COLO668 (cell line): ENCODE measurements at regions not wholly inside any gene's neighbourhood (a gene's known extent, or its start where the extent isn't known, plus 50 kb on each side); places are given as distances from the start of the nearest gene placed in this dataset.

Source experiments
- DNase-seq: peaks from one replicate; lab custom pipeline; 2025; ENCODE audit not compliant: unreplicated experiment; lab: John Stamatoyannopoulos, UW

DNA sequence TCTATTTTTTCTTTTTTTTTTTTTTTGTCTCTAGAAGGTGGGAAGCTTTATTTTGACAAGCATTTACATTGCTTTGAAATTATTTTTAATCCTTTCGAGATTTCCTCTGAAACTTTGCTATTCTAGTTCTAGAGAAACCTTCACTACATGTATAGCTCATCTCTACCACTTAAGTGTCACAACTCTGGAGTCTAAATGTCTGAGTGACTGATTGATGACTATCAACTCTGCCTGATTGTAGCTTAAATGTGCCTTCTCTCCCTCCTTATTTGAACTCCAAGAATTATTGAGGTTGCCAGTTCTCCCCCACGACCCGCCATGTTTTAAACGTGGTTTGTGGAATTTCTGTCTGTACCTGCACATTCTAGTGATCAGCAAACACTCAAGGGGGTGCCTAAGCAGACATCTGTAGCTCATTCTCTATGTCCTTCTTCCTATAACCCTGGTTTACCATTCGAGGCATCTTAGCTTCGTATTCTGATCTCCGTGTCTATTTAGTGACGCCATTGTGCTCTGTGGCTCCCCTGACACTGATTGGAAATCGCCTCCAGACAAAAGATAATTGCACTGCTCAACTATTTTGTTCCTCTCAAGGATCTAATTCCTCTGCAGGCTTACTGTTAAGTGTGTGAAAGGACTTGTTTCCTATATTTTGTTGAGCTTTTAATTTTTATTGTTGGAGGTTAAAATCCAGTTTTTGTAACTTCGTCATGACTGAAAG lies 1570.6 kb downstream of the BRINP3 start:
- no peak for DNase-seq

- no peak for DNase-seq
These were observed 1547.3 kb downstream of the BRINP3 start for GRCh38 chr1:188930382-188930781.

GRCh38 chr1:188931506-188931905 lies 1546.2 kb downstream of the BRINP3 start:
- DNase-seq = no peak

- no peak for DNase-seq
These were observed 1539.6 kb downstream of the BRINP3 start for GRCh38 chr1:188937965-188938551.

GRCh38 chr1:188941986-188942385 lies 1535.7 kb downstream of the BRINP3 start:
- no peak for DNase-seq

DNA sequence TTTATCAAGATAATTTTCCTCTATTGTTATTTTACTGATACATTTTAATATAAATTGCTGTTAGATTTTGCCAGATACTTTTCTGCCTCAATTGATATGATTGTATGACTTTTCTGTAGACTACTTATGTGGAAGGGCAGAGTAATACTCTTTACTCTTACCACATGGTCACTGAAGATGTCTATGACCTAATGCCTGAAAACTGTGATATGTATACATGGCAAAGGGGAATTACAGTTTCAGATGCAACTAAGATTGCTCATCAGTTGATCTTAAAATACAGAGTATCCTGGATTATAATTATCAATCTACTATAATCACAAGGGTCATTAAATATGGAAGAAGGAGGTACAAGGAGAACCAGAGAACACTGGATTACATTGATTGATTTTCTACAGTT lies 1528.0 kb downstream of the BRINP3 start:
- no peak for DNase-seq

DNA sequence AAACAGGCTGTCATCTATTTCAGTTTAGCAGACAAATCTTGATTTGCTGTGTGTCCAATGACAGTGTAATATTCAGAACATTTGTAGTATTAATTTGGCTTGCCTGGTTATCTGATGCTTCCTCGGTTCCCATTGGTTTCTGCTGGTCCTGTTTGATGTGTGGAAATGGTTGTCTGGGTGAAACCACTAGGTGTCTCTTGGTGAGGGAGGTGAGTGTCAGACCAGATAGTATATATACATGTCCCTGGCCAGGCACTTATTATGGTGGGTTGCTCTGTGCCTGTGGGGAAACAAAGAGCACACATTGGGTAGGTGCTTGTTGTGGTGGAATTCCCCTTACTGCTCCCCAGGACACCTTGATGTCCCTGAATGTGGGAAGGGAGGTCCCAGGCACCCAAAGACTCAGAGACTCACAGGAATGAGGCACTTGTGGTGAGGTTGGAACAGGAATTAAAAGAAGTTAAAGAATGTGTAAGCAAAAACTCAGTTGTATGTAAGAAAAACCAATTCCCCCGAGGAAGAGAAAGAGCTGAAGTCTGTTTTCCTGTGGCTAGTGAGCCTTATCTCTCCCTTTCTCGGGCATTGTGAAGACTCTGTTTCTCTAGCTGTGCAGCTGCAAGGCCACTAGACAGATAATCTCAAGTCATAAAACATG lies 1519.1 kb downstream of the BRINP3 start:
- DNase-seq = no peak

DNA sequence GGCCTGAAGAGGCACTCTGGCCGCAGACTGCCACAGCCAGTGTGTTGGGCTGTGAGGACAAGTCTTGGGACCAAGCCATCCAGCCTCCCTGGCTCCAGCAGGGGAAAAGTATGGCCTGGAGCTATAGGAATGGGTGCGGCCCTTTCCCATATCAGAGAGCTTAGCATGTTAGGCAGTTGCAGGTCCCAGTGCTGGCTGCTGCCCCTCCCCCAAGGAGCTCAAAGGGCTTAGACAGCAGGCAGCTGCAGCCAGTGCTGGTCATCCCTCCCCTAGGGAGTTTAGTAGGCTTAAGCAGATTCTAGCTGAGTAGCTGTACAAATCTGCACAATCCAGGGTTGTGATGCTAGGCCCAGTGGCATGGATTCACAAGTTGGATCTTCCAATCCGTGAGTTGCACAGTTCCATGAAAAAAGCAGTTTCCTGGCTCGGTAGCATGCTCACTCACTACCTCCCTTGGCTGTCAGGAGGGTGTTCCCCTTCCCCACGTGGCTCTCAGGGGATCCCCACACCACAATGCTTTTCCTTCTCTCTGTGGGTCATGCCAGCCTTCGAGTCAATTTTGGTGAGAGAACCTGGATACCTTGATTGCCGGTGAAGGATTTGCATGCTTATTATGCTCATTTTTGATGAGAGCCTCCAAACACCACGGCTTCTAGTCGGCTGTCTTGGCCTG lies 1490.8 kb downstream of the BRINP3 start:
- DNase-seq = no peak

DNA sequence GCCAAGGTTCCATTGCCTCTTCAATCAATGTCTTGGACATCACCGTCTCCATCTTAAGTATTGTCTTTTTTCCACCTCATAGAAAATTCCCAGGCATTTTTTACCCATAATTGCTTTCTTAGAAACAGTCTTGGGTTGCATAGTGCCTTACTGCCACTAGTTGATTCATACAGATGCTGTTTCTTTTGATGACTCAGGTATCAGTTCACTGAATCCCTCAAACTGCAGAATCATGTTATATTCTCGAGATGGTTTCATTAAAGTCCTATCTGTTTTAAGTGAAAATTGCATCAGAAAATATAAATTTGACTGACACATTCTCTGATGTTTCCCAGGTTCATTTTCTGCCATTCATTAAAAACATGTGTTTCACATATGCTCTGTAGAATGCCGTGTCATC lies 1489.1 kb downstream of the BRINP3 start:
- no peak for DNase-seq

DNA sequence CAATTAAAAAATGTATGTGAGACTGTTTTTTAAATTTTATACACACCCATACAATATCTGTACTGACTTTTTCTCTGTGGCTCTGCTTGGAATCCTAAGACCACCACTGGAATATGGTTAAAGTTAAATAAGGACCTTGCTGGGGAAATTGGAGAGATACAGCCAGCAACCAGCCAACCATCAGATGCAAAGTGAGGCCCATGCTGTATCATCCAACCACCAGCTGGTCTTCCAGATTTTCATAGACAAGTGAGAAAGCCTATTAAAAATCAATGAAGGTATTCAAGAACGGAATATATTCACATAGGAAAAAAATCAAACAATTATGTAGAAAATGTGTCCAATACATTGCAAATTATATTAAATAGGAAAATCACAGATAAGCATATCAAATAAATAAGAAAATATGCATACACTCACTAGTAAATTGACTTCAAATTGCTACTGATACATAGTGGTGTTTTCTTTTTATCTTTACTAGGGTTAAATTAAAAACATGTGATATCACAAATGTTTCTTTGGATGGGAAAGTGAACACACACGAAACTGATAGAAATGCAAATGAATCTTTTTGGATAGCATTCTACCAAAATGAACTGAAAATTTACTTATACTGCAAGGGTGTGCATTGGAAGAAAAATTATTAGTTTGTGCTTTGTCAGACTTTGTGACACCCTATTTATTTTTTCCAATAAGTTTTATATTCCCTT lies 1486.3 kb downstream of the BRINP3 start:
- DNase-seq = no peak

DNA sequence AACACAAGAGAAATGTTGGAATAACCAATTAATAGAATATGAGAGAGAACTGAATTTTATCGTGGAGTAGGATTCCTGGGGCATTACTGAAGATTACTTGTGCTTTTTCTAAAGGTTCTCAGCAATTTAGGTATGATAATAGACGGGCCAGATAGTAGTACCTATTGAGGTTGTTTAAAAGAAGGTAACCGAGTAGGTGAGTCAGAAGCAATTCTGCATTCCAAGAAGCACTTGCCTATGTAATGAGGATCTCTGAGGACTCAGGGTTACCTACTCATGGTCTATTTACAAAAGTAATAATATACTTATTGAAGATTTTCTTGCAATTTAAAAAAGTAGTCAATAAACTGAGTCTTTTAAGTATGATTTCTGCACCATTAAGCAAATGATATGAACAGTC lies 1469.8 kb downstream of the BRINP3 start:
- DNase-seq = no peak

- no peak for DNase-seq
These were observed 1456.1 kb downstream of the BRINP3 start for GRCh38 chr1:189021577-189021976.

GRCh38 chr1:189022015-189022414 lies 1455.6 kb downstream of the BRINP3 start:
- no peak for DNase-seq

DNA sequence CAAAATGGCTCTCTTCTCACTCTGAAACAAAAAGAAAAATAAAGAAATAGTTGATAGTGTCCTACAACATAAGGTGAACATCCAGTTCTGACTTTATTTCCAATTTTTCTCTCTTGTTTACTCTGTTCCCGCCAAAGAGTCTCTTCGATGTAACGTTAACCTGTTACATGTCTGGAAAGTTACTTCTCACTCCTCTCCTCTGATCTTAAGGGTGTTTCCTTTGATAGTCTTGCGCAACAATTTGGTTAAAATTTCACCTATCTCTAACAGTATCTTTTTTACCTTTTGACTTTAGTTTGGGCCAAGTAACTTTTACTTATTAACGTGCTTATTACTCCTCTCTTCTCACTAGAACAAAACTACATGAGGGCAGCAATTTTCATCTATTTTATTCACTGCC lies 1450.2 kb downstream of the BRINP3 start:
- DNase-seq = no peak

DNA sequence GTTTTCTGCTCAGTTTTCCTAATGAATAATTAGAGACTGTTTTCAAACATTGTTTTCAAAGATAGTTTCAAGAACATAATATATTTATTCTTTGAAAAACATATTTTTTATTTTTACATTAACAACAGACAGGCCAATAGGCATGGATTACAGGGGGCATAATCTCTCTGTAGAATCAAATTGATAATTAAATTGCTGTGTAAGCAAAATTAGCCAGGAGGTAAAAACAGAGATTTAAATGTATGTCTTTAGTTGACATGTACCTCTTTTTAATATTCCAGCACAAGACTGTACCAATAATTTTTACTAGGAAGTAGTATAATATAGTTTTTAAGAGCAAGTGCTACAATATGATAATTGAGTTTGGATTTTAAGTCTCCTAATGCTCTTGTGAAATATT lies 1444.5 kb downstream of the BRINP3 start:
- no peak for DNase-seq

GRCh38 chr1:189036628-189037027 lies 1441.0 kb downstream of the BRINP3 start:
- DNase-seq = no peak

DNA sequence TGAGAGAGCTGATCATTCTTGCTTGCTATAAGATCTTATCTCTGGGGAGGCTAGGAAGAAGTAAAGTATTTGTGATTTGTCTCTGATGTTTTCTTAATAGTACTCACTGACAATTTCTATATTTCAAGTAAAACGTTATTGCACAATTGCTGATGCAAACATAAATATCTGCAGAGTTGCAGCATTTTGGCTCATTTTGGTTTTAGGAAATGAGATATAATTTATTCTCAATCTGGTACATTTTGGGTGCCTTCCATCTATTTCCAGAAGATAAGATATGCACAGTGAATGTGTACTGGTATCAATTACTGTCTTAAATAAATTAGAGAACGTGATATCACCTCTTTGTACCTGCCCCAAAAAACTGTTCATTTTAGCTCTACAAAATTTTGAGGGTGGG lies 1431.5 kb downstream of the BRINP3 start:
- no peak for DNase-seq

- no peak for DNase-seq
These were observed 1392.9 kb downstream of the BRINP3 start for GRCh38 chr1:189084811-189085210.

GRCh38 chr1:189103956-189104355 lies 1373.7 kb downstream of the BRINP3 start:
- DNase-seq = no peak

- DNase-seq = no peak
These were observed 1360.4 kb downstream of the BRINP3 start for GRCh38 chr1:189117072-189117770.

DNA sequence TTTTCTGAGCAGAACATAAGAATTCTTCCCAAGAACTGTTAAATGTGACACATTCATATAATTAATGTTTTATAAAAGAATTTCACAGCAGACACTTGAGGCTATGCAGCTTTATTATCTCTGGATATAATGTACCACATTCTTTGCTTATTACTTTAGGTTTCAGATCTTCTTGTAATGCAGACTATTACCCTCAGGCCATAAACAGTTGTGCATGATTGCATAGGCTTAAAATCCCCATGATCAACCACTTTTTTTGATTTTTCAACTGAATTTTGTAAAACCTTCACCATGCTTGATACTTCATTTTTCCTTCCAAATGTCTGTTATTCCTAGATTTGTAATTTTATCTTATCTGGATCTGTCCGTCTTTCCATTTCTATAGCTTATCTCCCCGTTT lies 1355.7 kb downstream of the BRINP3 start:
- no peak for DNase-seq
